GM19193 (cell line): ENCODE measurements at regions not wholly inside any gene's neighbourhood (a gene's known extent, or its start where the extent isn't known, plus 50 kb on each side); places are given as distances from the start of the nearest gene placed in this dataset.

Source experiments
- POLR2A ChIP-seq: IDR thresholded peaks from 4 replicates; pipeline ENCODE4 v1.6.1; 2011; ENCODE audit not compliant: insufficient read depth, insufficient read length; ENCODE audit errors: extremely low read depth

DNA sequence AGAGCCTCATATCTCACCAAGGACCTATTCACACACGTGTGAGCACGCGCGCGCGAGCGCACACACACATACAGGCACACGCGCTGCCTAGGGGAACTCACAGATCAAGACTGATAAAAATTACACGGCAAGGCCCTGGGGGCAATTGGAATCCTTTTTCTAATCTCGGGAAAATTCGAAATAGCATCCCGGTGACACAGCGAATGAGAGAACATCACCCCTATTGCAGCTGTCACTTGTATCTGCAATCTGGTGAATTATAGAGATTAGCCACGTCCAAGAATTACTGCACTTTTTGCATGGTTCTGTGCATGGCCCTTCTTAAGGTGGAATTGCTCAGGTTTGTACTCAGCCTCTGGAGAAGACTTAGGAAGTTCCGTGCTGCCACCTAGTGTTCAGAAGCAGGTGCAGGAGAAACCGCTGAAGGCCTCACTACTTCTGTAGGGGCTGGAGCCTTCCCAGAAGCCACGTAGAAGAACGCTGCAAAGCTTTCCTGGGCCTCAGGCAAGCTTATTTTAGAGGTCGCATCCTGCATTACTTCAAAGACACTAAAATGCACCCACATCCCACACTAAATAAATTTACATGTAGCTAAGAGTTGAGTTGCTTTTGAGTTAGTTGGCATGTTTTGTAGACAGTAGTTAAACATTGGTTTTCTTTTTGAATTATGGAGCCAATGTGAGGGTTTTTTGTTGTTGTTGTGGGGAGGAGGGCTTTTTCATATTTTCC is 229.2 kb upstream of the CAMK1G start:
- no peak for TF ChIP-seq POLR2A

DNA sequence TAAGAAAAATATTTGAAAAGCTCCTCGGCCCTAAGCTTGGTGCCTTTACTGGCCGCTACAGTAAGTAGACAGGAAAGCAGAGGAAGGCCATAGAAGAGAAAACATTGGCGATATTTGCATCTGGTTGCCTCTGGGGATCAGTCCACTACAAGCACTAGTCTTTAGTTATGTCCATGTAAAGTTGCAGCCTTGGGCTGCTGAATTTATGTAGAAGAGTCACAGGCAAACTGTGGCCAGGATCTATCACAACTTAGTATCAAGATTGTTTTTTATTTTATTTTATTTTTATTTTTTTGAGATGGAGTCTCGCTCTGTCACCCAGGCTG is 228.7 kb upstream of the CAMK1G start:
- TF ChIP-seq POLR2A = no peak

DNA sequence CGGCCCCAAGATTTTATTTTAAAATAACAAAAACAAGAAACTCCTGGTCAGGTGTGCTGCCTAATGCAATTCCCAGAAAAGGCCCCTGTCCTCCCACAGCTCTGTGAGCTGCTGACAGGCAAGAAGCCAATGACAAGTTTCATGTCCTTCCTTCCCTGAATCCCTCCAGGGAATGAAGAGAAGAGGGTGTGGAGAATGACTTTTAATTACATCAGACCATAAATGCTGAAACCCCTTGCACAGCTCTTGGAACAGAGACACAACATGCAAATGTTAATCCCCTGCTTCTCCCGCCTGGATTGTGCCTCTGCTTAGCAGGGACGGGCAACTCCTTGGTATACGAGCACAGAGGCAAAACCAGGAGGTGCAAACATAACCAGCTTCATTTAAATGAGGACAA is 228.1 kb upstream of the CAMK1G start:
- TF ChIP-seq POLR2A = no peak

DNA sequence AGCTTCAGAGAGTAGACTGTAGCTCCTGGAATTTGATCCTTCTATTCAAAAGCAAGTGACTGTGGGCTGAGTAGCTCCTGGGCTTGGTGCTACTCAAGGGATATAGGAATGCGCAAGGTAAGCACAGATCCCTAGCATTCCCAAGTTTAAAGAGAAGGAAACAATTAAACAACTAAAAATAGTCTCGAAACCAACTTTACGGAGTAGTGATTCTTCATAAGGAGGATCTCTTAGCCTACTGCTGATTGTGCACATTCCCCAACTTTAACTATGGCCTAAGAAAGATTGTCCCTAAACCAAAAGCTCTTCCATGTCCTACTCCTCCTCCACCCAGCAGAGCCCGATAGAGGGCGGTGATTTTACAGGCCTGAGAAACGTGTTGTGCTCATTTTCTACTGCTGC is 226.5 kb upstream of the CAMK1G start:
- TF ChIP-seq POLR2A = no peak

DNA sequence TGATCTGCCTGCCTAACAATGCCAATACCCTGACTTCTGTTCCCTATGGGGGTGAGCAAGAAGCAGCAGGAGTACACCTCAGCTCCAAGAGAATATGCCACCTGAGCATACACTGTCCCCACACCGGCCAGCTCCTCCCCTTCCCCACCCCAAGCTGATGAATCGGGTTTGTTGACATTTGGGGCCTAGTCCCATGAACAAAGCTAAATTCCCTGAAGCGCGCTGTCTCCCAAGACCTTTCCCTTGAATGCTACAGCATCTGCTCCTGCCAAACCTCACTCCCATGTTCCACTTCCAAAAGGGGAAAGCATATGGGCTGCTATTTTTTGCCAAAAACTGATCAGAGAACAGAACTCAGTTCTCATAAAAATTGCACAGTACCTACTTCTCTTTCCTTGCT is 220.4 kb upstream of the CAMK1G start:
- TF ChIP-seq POLR2A = no peak

DNA sequence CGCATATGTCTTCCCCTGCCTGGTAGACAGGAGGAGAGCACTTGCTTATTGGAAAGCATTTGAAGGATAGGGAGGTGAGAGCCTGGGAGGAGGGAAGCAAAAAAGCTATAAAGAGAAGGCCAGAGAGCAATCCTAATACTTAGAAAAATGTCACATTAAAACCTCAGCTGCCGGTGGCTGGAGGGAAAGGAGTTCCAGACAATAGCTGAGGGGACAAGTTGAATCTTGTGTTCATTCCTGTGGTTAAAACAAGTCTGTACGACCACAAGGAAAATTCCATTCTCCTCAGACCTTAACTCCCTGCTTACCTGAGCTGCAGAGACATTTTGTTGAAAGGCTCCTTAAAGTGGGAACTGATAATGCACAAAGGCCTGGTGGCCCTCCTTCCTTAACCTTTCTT is 218.8 kb upstream of the CAMK1G start:
- no peak for TF ChIP-seq POLR2A

DNA sequence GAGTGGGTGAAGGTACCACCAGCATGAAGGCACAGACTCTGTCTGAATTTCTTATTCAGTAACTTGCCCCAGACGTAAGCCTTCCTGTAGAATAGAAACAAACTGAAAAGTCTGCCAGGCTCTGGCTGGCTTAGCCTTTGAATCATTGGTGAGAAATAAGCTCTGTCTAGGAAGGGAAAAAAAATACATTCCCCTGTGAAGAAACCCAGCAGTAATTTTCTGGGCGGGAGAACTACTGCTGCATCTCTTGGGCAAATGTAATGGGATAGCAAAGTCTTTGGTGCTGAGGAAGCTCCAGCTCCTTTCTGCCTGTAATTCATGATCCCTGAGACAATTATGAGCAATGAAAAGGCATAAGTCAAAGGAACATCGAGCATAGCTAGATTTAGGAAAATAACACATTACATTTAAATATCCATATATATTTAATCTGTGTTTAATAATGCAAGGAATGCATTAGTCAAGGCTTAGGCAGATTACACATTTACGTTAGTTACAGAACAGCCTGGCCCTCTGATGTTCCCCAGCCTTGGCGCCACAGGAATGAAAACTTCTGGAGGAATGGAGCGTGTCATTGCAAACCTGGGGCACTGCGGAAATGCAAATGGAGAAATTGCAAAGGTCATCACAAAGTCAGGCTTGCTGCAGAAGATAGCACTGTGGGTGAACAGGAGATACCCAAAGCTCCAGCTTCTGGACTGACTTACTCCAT is 216.3 kb upstream of the CAMK1G start:
- no peak for TF ChIP-seq POLR2A

DNA sequence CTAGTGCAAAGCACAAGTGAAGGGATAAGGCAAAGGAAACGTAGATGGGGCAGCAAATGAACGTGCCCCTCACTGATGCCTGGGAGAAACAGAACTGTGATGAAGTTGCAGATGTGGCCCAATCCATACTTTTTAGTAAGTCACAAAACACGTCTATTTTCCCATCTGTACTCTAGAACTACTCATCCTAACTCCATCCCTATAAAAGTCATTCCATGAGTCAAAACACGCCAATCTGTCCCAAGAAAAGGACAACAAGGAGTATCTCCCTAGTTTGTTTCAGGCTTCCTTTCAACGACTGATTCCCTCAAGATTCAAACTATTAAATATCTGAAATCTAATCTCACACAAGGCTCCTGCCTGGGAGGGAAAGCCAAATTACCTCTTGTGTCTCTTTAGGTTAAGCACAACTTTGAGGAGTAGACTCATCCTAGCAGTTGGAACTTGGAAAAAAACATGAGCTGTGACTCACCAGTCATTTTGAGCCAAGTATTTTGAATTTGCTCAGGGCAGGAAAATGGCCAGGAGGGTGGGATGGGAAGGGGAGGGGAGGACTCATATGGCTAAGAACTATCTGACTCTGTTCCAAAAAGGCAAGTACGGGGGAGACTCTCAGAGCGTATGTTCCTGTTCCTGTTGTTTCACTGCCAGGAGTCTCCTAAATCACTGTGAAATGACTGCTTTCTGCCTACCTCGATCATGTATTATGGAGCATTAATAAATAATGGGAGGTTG is 214.5 kb upstream of the CAMK1G start:
- no peak for TF ChIP-seq POLR2A

DNA sequence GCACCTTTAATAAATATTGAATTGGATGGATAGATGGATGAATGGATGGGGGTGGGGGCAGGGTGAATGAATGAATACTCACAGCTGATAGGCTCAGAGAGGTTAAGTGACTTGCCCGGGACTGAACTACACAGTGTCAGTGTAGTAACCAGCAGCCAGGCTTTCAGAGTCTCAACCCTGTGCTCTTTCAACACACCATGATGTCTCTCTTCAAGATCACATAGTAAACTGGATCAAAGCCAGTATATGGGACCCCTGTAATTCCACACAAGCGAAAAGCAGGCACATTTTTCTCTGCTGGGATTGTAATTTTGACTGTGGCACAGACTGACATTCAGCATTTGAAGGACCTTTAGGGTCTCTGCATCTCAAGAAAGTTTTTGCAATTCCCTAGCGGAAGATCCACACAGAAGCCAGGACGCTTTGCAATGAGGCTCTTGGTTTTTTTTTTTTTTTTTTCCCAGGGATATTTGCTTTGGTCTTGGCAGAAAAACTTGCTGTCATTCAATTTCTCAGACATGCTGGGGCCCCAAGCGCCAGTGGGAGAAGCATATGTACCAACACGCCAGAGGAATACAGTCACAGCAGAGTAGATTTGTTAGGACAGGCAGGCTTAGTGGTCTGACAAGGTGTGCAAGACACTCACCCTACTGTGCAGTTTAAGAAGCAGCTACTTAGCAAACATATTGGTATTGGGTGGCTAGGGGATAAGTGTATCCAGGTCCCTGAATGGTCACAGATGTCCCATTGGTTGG is 213.1 kb upstream of the CAMK1G start:
- no peak for TF ChIP-seq POLR2A

DNA sequence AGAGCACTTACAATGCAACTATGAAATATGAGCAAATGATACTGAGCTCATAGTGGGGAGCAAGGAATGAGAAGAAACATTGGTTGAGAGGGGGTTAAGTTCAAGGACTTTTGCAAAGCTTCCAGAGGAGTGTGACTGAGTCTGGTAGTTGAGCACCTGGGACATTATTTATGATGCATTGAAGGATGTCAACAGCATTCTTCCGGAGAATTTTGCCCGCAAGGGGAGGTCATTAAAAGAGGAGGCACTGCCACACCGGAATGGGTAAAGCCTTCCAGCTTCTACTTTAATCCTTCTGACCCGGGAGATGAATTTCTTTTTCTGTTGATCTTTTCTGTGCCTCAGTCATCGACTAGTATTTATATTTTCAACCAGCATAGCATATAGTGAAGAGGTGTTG is 208.4 kb upstream of the CAMK1G start:
- TF ChIP-seq POLR2A = no peak

DNA sequence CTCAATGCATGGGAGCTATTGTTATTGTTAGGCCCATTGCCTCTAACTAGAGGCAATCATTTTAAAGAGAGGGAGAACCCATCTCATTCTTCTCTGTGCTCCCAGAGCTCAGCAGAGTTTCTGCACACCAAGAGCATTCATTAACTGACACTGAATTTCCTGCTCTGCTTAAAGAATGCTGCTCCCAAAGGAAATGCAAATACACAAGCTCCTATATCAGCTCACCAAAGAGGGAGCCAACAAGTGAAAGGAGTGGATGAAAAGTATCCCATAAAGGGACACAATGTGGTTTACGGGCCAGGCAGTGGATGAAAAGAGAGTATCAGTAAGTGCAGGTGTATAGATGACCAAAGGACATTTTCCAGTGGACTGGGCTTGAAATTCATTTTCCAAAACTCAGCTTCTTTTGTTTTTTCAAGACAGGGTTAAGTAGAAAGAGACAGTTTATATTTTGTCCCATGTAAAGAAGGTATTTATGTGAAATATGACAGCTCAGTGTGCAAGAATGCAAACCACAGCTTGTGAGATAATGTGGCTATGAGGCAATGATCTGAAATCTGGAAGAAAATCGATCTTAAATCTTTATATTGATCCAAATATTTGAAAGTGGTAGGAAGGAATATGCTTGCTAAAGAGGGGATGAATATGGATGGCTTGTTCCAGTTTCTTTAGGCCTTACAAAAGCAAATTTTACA is 207.7 kb upstream of the CAMK1G start:
- no peak for TF ChIP-seq POLR2A

DNA sequence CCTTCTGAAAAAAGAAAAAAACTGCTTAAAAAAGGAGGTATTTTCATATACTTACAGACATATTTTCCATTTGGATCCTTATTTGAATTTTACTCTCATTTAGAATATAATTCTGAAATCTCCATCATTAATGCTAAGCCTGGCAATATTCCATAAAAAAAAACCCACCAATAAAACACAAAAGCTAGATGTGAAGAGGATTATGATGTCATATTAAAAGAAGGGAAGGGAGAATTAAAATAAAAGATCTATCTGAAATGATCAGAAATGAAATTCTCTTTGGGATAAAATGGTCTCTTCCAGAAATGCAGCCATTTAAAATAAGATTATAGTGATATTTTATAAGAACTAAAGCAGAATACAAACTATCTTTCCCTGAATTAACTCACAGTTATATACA is 206.7 kb upstream of the CAMK1G start:
- no peak for TF ChIP-seq POLR2A

DNA sequence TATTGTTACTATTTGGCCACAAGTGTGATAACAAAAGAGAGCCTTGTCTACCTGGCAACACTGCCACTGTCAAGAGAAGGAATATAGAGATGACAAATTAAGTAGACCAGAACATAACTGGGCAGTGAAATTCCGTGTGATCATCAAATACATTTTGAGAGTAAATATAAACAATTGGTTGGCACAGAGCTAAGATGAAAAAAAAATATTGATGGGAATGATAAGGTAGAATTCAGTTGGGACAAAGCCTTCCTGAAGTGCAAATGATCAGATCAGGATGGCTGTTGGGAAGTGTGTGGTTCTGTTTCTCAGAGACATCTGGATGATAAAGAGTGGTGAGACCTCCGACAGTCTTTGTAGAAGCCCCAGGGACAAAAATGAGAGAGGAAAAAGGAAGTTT is 205.5 kb upstream of the CAMK1G start:
- no peak for TF ChIP-seq POLR2A

DNA sequence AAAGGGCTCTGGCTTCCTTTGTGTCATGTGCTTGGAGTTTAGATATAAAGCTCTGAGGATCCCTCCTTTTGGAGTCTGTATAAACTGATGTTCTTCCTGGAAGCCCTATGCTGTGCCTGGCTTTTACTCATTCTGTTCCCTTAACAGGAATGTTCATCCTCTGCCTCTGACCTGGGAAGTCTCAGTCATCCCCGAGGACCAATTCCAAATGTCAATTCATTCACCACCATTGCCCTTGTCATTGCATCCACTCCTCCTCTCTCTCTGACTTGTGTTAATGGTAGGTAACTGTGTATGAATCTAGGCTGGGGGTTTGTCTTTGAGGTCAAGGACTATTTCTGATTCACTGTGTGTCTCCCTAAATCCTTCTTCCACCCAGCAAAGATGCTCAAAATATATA is 204.2 kb upstream of the CAMK1G start:
- no peak for TF ChIP-seq POLR2A

DNA sequence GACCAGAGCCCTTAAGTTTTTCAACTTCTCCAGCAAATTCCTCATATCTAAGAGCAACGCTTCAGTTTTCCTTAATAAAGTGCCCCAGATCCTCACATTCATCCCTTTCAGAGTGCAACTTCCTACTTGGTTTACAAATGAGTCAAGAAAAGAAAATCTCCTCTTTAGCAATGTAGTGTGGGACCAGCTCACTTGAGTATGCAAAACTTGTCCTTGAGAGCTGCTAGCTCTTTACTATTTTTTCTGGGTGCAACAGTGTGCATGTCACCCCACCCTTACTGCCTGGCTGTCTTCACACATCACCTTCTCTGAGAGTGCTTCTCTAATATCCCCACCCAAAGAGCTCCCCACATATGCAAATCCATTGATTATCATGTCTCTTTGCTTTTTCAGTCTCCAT is 203.1 kb upstream of the CAMK1G start:
- no peak for TF ChIP-seq POLR2A
